ENCODE measurements at regions not wholly inside any gene's neighbourhood (a gene's known extent, or its start where the extent isn't known, plus 50 kb on each side); places are given as distances from the start of the nearest gene placed in this dataset.

- Histone ChIP-seq H3K27me3 (ENCODE audit: insufficient read depth, low read depth, low read length) (no peaks in the 10 kb centered on the region), H3K9me3 (ENCODE audit: low read length) (no peaks in the 10 kb centered on the region), H3K79me2 (replicated peaks; ENCODE audit: insufficient read depth, low read length) (no peaks in the 10 kb centered on the region), H3K4me3 (ENCODE audit: low read length) (no peak overlapping the region), H3K36me3 (ENCODE audit: insufficient read depth, low read length) (no peaks in the 10 kb centered on the region), H3F3A (ENCODE audit: insufficient read depth, low read length, poor library complexity, severe bottlenecking) (no peaks in the 10 kb centered on the region), H3K9ac (ENCODE audit: low read length) (no peak overlapping the region), H4K20me1 (ENCODE audit: insufficient read depth) (no peaks in the 10 kb centered on the region), H3K27ac (ENCODE audit: low read length) (no peak overlapping the region), H2AFZ (ENCODE audit: low read depth, low read length) (no peak overlapping the region), H3K4me2 (ENCODE audit: low read length) (no peak overlapping the region), H3K9me2 (ENCODE audit: insufficient read depth, low read length) (no peaks in the 10 kb centered on the region)
- no peak for TF ChIP-seq REST (IDR thresholded peaks at IDR 0.05; ENCODE audit: borderline replicate concordance)
- TF ChIP-seq RAD21 (conservative IDR thresholded peaks at IDR 0.05): no peak
- TF ChIP-seq, protein P1, sequence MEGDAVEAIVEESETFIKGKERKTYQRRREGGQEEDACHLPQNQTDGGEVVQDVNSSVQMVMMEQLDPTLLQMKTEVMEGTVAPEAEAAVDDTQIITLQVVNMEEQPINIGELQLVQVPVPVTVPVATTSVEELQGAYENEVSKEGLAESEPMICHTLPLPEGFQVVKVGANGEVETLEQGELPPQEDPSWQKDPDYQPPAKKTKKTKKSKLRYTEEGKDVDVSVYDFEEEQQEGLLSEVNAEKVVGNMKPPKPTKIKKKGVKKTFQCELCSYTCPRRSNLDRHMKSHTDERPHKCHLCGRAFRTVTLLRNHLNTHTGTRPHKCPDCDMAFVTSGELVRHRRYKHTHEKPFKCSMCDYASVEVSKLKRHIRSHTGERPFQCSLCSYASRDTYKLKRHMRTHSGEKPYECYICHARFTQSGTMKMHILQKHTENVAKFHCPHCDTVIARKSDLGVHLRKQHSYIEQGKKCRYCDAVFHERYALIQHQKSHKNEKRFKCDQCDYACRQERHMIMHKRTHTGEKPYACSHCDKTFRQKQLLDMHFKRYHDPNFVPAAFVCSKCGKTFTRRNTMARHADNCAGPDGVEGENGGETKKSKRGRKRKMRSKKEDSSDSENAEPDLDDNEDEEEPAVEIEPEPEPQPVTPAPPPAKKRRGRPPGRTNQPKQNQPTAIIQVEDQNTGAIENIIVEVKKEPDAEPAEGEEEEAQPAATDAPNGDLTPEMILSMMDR (IDR thresholded peaks at IDR 0.05; ENCODE audit: poor library complexity, severe bottlenecking): no peak
Observed at GRCh38 chr4:53755656-53756055, 164.4 kb upstream of the LNX1 start.

DNA sequence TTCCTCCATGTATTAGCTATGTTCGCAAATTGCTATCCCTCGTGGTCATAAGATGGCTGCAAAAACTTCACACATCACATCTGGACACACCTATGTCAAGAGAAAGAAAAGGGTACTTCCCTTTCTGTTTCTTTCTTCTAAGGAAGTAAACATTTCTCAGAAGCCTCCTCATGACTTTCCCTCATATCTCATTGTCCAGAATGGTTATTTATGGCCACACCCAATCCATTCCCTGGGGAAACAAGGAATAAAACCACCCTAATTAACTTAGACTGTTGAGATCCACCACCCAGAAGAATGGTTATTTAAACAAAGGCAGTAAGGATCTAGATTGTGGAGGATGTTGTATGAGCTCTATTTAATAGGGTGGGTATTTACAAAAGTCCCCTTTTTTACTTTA lies 160.8 kb upstream of the LNX1 start:
- no peak overlapping the region for H2AFZ ChIP-seq (ENCODE audit: low read depth, low read length)
- TF ChIP-seq EP300 (conservative IDR thresholded peaks at IDR 0.05; ENCODE audit: poor library complexity, severe bottlenecking): no peak
- TF ChIP-seq SMC3 (conservative IDR thresholded peaks at IDR 0.05; ENCODE audit: poor library complexity): no peak
- no peak for TF ChIP-seq EZH2 (IDR thresholded peaks at IDR 0.05; ENCODE audit: borderline replicate concordance, insufficient read depth, low read length, poor library complexity, severe bottlenecking)
- TF ChIP-seq, protein P1 (IDR thresholded peaks at IDR 0.05; ENCODE audit: poor library complexity, severe bottlenecking): no peak
- TF ChIP-seq POLR2AphosphoS5 (IDR thresholded peaks at IDR 0.05): no peak
- TF ChIP-seq MXI1 (conservative IDR thresholded peaks at IDR 0.05; ENCODE audit: poor library complexity, severe bottlenecking): no peak
- no peak for TF ChIP-seq TAF1 (IDR thresholded peaks at IDR 0.05; ENCODE audit: low read depth)
- TF ChIP-seq REST (IDR thresholded peaks at IDR 0.05; ENCODE audit: borderline replicate concordance): no peak
- no peak for TF ChIP-seq RAD21 (conservative IDR thresholded peaks at IDR 0.05)

More for the DNA sequence above, 160.8 kb upstream of the LNX1 start:
- Histone ChIP-seq H4K20me1 (ENCODE audit: insufficient read depth) (no peaks in the 10 kb centered on the region), H3K9me3 (ENCODE audit: low read length) (no peaks in the 10 kb centered on the region), H3K9me2 (ENCODE audit: insufficient read depth, low read length) (no peaks in the 10 kb centered on the region), H3K27me3 (ENCODE audit: insufficient read depth, low read depth, low read length) (no peaks in the 10 kb centered on the region), H3F3A (ENCODE audit: insufficient read depth, low read length, poor library complexity, severe bottlenecking) (no peaks in the 10 kb centered on the region), H3K9ac (ENCODE audit: low read length) (no peak overlapping the region), H3K79me2 (replicated peaks; ENCODE audit: insufficient read depth, low read length) (no peaks in the 10 kb centered on the region), H3K27ac (ENCODE audit: low read length) (no peak overlapping the region), H3K4me2 (ENCODE audit: low read length) (no peak overlapping the region), H3K36me3 (ENCODE audit: insufficient read depth, low read length) (no peaks in the 10 kb centered on the region), H3K4me3 (ENCODE audit: low read length) (no peak overlapping the region)
